ENCODE measurements at regions not wholly inside any gene's neighbourhood (a gene's known extent, or its start where the extent isn't known, plus 50 kb on each side); places are given as distances from the start of the nearest gene placed in this dataset.

GRCh38 chr15:47937834-47938233, 183.0 kb upstream of the SLC24A5 start:
- H3K4me3 ChIP-seq (ENCODE audit: low read depth, low read length), result no peak overlapping the region

GRCh38 chr15:47944637-47945288, 176.0 kb upstream of the SLC24A5 start:
- no peak overlapping the region for H3K4me3 ChIP-seq (ENCODE audit: low read depth, low read length)
- TF ChIP-seq CTCF (conservative IDR thresholded peaks at IDR 0.05; ENCODE audit: low read depth, low read length), result no peak
- DNase-seq (ENCODE audit: low read depth), result no peak

More at GRCh38 chr15:47937834-47938233, 183.0 kb upstream of the SLC24A5 start:
- DNase-seq (ENCODE audit: low read depth), result no peak
- no peak for TF ChIP-seq CTCF (conservative IDR thresholded peaks at IDR 0.05; ENCODE audit: low read depth, low read length)

- DNase-seq (ENCODE audit: low read depth), result no peak
- TF ChIP-seq CTCF (conservative IDR thresholded peaks at IDR 0.05; ENCODE audit: low read depth, low read length), result no peak
- no peak overlapping the region for H3K4me3 ChIP-seq (ENCODE audit: low read depth, low read length)
These were observed 174.7 kb upstream of the SLC24A5 start for GRCh38 chr15:47945872-47946650.

GRCh38 chr15:47949815-47950214, 171.0 kb upstream of the SLC24A5 start:
- DNase-seq (ENCODE audit: low read depth), result no peak
- H3K4me3 ChIP-seq (ENCODE audit: low read depth, low read length), result no peak overlapping the region
- no peak for TF ChIP-seq CTCF (conservative IDR thresholded peaks at IDR 0.05; ENCODE audit: low read depth, low read length)

GRCh38 chr15:47950447-47950846, 170.3 kb upstream of the SLC24A5 start:
- no peak for DNase-seq (ENCODE audit: low read depth)
- no peak overlapping the region for H3K4me3 ChIP-seq (ENCODE audit: low read depth, low read length)
- TF ChIP-seq CTCF (conservative IDR thresholded peaks at IDR 0.05; ENCODE audit: low read depth, low read length), result no peak

- no peak for DNase-seq (ENCODE audit: low read depth)
- TF ChIP-seq CTCF (conservative IDR thresholded peaks at IDR 0.05; ENCODE audit: low read depth, low read length), result no peak
- no peak overlapping the region for H3K4me3 ChIP-seq (ENCODE audit: low read depth, low read length)
These were observed 169.0 kb upstream of the SLC24A5 start for GRCh38 chr15:47951781-47952180.

Measured in choroid plexus epithelial cell (primary cell).